Activated CD4-positive, alpha-beta T cell treated with anti-CD3 and anti-CD28 coated beads, Interleukin-2, Interleukin-6, amounts not matched to agents 100 ng/mL and 50 ng/mL, durations not matched to agents 16 hours and 8 hours (primary cell): ENCODE measurements at regions not wholly inside any gene's neighbourhood (a gene's known extent, or its start where the extent isn't known, plus 50 kb on each side); places are given as distances from the start of the nearest gene placed in this dataset.
"Not testable (repeated sequence)": the region's sequence is repeated elsewhere in the genome, so short reads cannot be mapped to it uniquely, and the experiment has no call there.

Experiments
- DNase-seq: peaks from one replicate; pipeline ENCODE4 v3.0.0-alpha.2; 2020

DNA sequence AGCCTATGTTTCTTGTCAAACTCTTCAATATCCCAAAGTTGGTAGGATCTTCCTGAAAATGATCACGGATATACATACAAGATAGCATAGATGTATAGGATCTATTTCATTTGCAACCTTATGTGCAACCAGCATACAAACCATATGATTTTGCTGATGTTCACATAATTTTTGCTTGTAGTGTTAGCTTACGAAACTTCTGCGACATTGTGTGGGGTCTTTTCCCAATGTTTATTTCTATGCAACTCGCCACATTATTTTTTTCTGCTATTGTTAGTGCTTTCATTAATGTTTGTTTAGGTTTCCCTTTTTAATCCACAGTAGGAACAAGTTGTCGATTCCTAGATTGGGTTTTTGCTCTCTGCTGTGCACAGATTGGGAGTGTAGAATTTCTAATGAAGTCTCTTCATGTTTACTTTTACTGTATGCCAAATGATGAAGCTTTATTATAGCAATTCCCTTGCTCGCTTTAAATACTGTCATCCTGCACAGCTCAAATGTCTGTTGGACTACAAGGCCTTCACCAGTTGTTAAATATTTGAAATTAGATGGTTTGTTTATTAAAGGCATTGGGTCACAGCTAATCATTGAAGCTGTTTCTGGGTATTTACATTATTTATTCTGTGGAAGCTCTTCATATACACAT is 257.6 kb upstream of the PCDH7 start:
- DNase-seq, result no peak

DNA sequence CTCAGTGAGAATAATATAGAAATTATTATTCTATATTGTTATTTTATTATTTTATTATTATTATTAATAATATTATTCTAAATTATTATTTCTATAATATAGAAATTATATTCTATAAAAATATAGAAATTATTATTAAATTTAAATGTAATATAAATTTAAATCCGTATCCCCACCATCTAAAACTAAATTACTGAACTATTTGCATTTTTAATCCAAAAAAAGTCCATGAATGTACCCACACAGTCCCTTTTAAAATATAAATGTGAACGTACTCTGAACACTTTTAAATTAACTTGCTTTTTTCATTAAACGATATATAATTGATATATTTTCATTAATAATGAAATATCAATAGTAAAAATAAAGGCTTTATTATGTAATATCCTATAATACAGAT is 248.3 kb upstream of the PCDH7 start:
- no peak for DNase-seq

DNA sequence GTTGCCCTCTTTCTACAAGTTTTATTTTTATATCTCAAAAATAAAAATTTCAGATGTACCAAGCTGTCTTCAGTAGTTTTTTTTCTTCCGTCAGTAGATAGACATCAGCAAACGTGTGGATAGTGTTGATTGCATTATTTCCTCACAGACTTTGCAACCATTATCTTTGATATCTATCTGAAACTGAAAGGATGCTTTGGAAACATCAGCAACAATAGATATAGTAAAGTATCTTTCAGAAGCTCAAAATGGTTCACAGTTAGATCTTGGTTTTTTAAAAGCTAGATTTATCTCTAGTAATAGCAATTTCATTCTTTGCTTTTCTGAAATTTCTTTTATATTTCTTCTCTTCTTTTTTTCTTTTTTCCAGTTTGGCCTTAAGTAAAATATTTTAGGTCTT is 246.9 kb upstream of the PCDH7 start:
- DNase-seq, result no peak

DNA sequence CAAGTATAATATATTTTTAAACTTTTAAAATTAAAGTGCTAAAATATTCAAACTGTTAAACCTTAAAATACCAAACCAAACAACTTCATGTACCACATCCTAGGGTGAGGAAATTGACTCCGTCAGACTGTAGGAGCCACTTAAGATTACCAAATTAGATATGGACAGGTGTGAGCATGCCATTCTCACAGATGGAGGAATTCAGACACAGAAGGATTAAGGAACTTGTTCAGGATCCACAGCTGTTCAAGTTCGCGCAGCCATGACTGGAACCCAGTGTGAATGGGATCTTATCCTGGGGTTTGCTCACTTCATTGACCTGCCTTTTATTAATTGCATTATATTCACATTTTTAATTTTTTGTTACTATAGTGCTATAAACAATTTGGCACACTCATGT is 224.9 kb upstream of the PCDH7 start:
- no peak for DNase-seq

DNA sequence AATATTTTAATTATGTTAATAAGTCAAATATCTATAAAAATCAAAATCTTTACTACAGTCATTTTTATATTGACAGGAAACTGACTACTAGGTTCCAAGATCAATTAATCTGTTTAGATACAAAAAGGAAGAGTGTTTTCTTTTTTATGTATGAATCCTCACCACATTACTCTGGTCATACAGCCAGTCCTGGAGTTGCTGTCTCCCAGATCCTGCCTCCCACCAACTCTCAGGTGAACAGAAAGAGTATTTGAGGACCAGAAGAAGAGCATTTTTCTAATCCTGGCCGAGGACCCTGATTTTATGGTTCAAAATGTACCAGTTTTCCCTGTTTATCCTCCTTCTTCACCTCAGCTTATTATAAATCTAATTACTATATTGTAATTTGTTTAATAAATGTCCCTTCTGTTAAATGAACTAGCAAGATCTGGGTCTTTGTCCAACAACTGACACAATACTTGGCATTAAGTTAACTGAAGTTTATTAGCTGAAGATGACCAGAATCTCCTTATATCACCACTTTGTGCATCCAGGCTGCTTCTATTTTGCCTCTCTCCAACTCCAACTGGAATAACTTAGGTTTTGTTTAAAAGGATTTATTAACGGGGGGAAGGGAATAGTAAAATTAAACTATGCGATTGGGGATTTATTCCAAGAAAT is 224.4 kb upstream of the PCDH7 start:
- DNase-seq, result no peak

DNA sequence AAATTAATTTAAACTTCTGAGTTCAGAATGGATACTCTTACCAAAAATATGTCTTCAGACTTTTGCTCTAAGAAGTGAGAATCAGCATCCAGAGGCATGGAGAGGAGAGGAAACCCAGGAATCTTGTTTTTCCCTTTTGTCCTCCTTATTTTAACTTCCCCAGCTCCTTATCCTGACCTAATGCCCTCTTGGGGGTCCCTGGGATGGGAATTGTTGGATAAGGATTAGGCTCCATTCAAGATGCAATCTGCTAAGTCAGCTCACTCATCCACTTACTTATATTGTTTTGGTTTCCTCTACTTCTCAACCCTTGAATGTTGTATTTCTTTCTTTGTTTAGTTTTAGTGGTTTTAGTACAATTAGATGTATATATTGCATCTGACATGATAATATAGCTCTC is 208.4 kb upstream of the PCDH7 start:
- no peak for DNase-seq

DNA sequence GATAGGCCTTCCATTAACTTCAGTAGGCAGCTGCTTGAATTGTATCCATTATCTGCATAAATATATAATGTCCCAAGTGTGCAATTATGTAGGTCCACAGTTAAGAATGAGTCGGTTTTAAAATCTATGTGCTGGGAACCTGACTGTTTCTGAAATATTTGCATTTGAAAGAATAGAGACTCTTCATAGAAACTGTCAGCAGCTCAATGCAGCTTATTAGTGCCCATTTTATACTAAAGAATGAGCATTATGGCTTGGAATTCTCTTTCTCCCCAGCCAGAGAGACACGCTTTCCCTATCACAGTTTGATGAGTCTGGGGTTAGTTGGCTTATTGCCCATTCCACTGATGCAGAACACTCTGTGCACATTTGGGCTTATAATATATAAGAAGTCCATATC is 202.0 kb upstream of the PCDH7 start:
- DNase-seq, result no peak

DNA sequence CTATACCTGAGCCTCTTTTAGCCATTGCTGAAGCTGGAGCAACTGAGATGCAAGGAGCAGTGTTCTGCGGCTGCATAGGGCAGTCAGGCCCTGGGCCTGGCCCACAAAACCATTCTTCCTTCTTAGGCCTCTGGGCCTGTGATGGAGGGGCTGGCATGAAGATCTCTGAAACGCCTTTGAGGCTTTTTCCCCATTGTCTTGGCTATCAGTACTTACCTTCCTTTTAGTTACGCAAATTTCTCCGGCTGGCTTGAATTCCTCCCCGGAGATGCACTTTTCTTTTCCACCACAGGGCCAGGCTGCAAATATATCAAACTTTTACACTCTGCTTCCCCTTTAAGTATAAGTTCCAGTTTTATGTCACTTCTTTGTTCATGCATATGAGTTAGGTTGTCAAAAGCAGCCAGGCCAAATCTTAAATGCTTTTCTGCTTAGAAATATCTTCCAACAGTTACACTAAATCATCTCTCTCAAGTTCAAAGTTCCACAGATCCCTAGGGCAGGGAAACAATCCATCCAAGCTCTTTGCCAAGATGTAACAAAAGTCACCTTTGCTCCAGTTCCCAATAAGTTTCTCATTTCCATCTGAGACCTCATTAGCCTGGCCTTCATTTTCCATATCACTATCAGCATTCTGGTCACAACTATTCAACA is 194.4 kb upstream of the PCDH7 start:
- no peak for DNase-seq

DNA sequence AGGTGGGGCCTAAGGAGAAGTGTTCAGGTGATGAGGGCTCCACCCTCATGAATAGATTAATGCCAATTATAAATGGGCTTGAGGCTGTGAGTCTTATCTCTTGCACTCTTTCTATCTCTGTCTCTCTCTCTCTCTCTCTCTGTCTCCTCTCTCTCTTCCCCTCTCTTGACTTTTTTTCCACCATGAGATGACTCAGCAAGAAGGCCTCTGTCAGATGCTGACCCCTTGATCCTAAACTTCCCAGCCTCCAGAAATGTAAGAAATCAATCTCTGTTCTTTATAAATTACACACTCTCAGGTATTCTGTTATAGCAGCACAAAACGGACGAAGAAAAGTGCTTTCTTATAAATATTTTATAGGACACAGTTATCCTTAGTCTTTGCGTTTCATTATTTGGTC is 184.9 kb upstream of the PCDH7 start:
- no peak for DNase-seq

DNA sequence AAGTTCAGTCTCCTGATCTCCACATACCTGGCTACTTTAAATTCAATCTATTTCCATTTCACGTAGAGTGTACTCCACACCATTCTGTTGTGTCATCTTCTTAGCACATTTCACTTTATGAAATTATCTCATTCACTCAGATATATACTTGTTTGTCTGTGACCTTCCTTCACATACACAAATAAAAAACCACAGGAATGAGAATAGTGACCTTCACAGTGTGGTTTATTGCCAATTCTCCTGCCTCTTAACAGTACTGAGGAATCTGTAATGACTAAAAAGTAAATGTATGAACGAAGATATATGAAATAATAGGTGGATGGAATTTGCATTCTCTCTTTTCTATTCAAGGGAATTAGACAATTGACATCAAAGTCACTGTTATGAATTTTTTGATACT is 183.9 kb upstream of the PCDH7 start:
- DNase-seq, result no peak

DNA sequence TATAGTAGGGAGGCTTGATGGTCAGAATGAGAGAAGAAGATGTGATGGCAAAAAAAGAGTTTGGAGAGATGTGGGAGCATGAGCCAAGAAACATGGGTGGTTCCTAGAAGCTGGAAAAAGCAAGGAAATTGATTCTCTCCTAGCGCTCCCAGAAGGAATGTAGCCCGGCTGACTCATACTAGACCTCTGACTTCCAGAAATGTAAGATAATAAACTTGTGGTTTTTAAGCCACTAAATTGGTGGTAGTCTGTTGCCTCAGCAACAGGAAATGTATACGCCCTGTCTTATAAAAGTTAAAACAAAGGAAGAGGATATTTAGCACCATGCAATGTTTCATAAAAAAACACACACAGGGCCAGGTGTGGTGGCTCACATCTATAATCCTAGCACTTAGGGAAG is 182.7 kb upstream of the PCDH7 start:
- DNase-seq, result no peak

DNA sequence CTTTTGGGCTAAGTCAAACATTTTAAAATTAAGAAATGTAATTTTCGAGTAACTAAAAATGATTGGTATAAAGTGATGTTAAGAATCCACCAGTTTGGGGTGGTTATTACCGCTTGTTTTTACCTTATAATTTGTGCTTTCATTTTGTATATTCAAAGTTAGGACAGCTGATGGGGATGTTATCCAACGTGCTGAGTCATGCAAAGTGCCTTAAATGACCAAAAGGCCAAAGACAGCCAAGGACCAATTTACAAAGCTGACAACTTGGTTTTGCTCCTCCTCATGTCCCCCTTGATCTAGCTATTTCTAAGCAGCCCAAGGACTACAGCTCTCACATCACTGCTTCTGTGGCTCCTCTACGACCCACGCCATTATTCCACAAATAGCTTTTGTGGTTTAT is 181.4 kb upstream of the PCDH7 start:
- no peak for DNase-seq

DNA sequence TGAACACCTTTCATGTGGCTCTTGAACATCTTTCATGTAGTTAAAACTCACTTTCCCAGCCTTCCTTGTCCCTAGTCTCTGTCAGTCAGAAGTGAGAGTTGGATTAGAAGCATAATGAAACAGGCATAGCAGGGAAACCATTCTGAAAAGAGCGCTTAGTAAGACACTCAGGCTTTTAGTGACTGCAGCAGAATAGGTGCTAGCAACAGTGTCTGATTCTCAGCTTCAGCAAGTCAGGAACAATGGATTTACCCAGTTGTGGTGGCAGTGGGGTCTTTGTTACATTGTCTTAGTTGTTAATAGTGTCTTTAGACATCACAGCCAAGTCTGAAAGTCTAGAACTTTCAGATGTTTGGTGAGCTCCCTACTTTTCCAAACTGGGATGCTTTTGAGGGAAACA is 177.1 kb upstream of the PCDH7 start:
- DNase-seq, result no peak

DNA sequence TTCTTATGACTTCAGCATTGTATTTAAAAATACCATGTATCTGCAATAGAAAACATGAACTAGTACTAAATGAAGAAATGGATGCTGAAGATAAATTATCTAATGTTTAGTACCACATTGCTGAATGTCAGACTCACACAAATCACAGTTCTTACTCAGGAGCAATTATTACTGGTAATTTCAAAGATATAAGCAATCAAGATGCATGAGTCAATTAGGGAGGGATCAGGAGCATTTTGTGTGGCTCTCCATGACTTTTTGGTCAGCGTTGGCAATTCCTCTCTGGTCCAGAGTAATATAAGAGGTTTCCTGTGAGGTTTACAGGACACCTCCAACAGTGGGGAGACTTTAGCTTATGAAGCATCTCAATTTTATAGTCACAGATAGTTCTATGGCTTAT is 167.0 kb upstream of the PCDH7 start:
- no peak for DNase-seq

DNA sequence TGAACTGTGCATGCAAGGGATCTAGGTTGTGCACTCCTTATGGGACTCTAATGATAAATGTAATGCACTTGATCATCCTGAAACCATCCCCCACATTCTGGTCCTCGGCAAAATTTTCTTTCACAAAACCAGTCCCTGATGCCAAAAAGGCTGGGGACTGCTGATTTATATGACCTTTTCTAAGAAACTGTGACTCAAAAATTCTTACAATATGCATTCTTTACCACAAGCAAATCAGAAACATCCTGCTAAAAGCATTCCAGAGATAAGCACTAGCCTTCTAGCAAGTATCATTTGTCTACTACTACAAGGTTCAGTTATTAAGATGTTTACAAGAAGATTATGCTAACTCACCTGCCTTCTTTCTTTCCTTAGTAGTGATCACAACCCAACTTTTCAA is 166.5 kb upstream of the PCDH7 start:
- no peak for DNase-seq

DNA sequence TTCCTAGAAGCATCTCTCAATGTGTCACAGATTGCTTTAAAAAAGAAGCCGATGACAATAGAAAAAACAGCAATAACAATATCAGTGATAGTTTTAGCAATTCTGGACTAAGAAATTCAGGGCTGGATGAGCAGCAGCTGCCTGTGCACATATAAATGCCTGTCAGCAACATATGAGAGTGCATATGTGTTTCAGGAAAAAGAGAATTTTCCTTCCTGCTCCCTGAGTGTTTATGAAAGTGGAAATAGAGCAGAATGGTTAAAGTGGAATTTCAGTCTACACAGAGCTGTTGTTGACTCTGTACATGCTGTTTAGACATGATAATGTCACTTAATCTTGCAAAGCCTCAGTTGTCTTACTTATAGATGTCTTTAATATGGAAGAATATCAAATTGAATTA is 164.4 kb upstream of the PCDH7 start:
- no peak for DNase-seq

DNA sequence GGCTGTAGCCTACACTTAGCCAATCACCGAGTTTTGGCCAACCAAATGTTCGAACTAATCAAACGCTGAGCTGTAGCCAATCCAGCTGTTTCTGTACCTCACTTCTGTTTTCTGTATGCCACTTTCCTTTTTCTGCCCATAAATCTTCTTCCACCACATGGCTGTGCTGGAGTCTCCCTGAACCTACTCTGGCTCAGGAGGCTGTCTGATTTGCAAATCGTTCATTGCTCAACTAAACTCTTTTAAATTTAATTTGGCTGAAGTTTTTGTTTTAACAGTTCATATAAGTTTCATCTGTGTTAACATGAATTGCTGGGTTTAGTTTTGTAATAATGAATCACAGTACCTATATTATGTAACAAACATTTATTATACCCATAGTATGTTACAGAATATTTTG is 160.7 kb upstream of the PCDH7 start:
- DNase-seq, result no peak

DNA sequence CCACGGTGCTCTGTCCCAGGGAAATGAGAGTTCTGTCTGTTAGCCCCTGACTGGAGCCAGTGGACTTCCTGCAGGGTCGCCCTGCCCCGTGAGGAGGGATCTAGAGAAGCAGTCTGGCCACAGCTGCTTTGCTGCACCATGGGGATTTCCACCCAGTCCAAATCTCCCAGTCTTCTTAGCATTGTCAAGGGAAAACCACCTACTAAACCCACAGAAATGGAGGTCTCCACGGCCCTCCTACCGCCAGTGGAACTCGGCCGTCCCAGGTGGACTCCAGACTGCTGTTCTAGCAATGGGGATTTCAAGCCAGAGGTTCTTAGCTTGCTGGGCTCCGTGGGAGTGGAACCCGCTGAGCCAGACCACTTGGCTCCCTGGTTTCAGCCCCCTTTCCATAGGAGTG is 133.3 kb upstream of the PCDH7 start:
- DNase-seq, result no peak

DNA sequence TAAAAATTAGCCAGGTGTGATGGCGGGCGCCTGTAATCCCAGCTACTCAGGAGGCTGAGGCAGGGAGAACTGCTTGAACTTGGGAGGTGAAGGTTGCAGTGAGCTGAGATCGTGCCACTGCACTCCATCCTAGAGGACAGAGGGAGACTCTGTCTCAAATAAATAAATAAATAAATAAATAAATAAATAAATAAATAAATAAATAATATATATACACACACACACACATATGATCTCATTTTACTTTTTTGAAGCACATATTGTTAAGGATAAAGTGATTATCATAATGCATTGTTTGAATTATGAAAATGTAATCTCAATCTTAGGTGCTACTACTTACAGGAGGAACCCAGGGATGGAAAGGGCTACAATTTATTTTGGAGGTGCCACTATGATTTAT is 130.5 kb upstream of the PCDH7 start:
- DNase-seq, result not testable (repeated sequence)

DNA sequence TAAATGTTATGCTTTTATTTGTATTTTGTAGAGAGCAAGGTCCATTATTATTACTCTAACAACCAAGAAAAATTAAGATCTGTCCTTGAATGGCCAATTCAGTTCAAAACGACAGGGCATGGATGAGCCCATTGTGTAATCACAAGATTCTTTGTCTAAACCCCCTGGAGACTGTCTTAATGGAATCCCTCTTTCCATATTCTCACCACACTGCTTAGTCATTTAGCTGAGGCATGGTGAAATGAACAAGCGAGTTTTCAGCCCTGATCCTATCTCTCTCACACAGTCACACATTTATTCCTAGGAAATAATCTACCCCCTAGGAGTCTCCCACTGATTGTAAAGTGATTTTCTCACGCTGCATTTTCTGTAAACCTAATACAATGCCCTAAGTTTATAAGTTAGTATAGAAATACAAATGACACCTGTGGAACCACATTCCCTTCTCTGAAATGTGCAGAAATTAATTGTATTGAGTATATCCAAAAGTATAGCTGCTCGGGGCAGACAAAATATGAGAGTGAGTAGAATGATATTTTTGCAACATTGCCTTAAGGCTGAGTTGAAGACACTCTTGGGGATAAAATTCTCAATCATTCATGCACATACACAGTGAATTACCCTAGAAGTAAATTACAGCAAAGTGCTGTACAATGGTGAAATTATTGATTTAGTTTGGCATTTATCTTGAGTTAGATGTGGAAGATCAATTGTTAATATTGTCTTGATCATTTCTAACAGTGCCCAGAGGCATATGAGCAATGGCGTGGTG is 119.7 kb upstream of the PCDH7 start:
- DNase-seq, result no peak

DNA sequence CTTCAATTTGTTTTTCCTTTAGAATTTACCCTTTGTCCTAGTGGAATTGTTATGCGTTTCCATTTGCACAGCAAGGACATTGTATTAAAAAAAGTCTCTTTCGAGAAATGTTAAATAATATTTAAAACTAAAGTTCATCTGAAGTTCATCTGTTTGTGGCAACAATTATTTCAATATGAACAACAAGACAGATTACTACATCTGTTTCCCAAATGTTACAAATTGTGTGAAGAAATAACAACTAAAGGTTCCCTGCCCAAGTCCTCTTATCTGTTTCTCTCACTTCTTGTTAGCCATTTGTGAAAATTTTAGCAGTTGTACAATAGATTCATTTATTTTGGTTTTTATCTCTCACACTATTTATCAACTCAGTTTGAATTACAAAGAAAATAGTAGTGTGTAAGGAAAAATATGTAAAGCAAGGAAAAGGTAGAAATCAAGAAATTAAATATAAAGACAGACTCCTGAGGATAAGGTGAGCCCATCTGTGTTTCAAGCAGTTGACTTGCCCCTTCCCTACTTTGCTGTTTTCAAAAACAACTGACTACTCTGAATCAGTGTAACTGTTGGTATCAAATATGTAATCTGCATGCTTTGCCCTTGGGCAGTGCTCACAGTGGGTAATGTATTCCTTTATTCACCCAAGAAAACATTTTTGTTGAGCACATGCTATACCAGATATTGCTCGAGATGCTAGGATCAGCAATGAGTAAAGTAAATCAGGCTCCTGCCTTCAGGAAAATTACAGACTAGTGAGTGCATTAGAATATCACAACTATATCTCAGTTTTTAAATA is 118.9 kb upstream of the PCDH7 start:
- no peak for DNase-seq

DNA sequence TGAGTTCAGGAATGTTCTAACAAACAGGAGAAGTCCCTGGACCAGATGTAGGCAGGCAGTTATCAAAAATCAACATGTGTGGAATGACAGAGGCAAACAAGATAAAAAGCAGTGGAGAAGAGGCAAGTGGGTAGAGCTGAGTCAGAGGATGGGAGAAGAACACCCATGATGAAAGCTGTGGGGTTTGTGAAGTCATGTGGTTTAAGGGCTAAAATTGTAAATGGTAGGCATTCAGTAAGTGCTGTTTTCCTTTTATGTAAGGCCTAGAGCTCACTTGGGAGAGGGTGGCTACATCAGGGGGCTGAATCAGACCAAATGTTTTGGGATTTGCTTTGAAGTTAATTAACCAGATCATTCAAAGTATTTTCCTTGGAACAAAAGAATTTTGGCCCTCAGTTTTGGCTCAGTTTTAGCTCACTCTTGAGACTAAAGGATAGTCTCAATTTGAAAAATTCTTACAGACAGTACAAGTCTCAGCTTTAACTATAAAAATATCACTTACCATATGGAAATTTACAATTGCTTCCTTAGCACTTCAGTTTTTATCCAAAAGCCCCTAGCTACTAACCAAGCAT is 114.5 kb upstream of the PCDH7 start:
- DNase-seq, result no peak

DNA sequence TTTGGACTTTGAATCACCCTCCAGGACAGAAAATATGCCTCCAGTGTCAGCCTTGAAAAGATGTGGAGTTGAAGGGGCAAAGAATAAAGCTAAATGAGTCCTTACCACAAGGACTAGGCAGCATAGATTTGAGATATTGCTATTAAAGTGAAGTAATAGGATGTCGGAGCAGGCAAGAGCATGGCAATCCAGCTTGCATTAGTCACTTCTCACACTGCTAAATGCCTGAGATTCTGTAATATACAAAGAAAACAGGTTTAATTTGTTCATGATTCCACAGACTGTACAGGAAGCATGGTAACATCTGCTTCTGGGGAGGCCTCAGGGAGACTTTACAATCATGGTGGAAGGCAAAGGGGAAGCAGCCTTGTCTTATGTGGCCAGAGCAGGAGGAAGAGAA is 109.8 kb upstream of the PCDH7 start:
- DNase-seq, result no peak
